Limb (tissue), 2 donors: ENCODE measurements at regions not wholly inside any gene's neighbourhood (a gene's known extent, or its start where the extent isn't known, plus 50 kb on each side); places are given as distances from the start of the nearest gene placed in this dataset.

Source experiments
- DNase-seq, 2 donors: peaks; one replicate each; pipeline ENCODE4 v3.0.0-alpha.2; 2016; ENCODE audit errors: extremely low spot score in 2 of 2

DNA sequence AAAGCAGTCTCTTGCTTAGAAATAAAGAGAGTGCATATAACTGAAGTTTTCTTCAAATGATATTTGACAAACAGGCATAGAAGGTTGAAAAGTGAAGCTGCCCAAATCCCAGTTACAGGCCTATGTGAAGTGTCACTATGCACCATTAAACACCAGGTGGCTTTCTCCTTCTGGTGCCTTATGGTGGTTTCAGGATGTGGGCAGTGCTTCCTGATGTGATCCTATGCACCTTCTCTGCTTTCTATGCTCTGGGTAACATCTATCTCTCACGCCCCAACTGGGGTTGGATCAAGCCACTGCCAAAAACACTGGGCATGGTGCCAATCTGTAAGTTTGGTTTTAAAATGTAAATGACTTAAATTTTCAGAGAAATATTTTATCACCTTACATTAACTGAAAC, 744.7 kb downstream of the TUSC7 start:
- no peak for DNase-seq

DNA sequence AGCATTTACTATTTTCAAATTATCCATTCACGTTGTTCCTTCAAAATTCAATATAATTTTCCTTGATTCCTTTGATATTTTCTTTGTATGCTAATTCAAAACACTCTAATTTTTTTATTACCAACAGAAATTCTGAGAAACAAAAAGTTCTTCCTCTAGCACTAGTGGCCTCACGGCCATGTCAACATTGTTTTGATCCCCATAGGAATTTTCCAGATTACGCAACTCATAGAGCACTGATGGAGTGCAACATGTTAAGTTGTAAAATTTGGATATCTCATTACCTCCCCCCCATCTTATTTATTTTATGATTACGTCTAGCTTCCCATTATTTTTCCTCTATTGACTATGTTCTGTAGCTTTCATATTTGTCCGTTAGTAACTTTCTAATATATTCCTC, 745.3 kb downstream of the TUSC7 start:
- no peak for DNase-seq

DNA sequence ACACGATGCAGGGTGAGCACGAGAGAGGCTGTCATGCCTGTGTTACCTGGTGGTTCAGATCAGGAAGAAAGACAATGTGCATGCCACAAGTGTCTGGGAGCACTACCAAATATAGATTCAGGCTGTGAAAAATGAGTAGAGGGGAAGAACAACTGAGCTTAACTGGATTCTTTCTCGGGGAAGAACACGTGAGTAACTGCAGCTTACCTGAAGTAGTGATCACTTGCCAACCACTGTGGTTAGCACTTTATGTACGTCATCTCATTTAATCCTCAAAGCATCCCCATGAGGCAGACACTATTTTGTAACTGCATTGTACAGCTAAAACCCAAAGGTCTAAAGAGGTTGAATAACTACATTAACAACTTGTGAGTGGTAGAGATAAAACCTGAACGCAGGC, 746.2 kb downstream of the TUSC7 start:
- DNase-seq = no peak

DNA sequence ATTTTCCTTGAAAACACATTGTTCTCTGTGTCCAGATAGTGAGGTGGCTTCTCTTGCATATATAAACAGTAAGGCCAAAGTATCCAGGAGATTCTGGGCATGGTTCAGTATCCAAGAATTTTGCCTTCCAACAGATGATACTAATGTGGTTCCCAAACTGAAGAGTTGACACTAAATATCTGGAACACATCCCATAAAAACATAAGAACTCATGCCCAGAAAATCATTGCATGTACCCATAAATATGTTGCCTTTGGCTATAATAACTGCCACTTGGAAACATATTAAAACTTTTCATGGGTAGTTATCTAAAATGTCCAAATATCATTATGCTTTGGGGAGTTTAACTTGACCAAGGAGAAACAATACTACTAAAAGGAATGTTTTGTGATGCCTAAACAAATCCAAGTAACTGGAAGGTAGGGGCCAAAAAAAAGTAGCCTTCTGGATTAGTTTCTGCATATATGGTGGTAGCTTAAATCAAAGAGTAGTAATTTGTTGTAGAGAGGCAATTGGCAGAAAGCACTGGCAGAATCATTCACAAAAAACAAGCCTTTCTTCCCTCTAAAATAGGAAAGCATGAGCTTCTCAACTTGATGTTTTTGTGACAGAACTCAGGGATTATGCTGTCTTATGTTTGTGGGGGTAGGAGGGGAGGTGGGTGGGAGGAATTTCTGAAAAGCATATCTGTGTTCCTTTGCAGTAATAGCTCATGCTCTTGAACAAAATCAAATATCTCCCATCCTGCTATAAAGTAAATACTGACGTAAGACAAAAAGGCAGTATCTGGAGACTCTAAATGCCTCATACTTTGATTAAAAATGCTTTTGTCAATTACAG, 753.9 kb downstream of the TUSC7 start:
- no peak for DNase-seq

DNA sequence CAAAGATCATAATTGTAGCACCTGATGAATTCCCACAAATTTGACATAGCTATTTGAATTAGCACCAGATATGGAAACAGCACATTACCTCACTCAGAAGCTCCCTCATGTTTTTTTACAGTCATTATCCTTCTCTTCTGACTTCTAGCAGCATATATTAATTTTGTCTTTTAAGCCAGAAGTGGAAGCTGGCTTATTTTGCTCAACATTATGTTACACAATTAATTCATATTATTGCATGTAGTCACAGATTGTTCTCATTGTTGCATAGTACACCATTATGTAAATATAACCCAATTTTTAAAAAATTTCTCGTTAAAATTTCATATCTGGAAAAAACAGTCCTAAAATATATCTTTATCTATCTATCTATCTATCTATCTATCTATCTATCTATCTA, 762.3 kb downstream of the TUSC7 start:
- DNase-seq = no peak

DNA sequence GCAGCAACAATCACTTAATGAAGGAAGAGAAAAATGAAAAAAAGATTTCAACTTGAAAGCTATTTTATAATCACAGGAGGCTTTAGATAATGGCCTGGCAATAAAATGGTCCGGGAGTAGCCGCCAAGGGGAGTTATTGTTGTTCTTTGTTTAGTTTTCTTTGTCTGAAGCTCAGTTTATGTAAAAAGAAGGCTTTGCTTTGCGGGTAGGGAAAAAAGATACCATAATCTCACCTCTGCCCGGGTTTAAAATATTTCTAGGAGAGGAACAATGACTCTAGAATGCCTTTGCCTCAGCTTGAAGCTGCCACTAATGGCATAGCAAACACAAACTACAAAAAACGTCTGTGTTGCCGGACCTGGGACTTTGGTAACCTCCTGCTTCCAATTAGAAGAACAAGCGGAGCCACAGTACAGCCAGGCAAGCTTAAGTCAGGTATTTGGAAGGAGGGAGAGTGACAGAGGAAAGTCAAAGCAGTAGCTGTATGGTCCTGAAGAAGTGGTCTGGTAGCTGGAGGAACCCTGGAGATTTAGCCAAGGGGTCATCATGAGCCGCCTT, 764.5 kb downstream of the TUSC7 start:
- no peak for DNase-seq

DNA sequence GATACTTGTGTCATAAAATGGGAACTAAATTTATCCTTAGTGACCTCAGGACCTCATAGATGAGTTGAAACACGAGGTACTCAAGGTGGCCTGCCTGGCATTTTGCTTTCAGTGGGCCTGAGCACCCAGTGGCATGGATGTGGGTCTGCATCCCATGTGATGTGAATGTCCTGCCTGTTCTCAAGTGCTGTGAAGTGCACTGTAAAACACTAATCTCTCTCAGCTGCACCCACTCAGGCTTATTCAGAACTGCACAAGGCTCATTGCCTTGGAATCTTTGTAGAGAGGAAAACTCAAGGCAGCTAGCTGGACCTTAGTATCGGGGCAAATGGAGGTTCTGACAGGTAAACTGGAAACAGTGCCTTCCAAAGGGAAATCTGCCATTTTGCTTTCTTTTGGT, 767.0 kb downstream of the TUSC7 start:
- no peak for DNase-seq

DNA sequence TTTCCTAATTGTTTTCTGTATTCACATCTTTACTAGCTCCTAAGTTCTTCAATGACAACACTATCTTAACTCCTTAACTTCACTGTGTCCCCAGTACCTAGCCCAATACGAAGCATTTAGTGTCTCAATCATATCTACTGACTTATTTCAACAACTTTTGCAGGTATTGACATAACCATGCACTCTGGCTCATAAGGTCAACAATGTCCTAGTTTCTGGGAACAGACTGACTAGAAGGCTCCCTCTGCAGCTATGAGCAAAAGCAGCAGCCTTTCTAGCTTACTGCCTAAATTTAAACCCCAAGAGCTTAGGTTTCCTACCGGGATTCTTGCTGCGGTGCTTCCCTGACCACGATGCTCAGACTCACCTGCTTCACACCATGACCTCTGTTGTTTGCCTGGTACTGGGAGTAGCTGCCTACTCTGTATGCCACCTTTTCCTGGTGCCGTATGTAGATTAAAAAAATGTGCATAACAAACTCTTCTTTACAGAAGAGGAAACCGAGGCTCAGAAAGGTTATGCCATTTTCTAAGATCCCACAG, 767.7 kb downstream of the TUSC7 start:
- DNase-seq = no peak

DNA sequence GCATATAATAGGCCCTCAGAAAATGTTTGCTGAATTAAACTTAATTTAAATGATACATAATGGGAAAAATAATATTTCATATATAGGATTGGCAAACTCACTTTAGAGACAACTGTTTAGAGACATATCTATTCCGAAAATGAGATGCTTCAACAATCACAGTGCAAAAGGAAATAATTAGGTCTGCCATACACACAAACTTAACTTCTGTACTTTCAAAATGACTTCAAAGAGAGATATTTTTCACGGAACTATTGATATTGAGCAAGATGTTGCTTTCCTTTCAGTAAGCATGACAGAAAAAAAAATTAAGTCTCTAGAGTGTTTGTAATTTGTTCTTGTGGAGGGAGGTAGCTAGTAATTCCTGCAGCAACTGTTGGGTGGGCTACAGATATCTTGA, 769.5 kb downstream of the TUSC7 start:
- no peak for DNase-seq

DNA sequence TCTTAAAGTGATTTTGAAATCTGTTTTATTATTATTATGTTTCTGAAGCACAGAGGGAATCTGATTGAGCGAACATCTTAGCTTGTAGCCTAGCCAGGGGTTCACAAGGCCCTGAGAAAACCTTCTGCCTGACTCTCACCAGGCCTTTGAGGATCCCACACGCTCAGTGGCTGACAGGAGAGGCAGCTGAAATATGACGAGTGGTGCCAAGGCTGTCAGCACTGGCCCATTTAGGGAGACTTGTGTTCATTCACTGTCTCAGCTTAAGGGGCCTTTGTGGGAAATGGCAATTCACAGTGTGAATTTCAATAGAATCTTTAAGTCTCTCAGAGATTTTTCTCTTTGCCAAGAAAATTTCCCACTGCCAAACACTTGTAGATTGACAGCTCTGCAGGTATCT, 770.9 kb downstream of the TUSC7 start:
- DNase-seq = no peak

DNA sequence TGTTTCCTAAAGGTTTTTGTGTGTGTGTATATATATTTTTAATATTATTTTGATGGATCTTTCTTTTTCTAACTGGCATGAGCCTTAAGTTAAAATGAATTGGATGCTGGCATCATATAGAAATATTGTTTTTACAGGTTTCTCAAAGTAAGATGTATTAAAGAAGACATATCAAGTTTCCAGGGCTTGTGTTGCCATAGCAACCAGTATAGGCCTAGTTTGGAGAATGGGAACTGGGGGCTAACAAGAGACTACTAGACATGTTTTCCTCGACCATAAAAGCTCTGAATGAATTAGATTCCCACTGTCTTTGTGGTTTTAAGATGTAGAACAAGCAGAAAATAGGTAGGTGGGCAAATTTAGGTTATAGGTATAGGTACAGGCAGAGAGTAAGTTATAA, 771.4 kb downstream of the TUSC7 start:
- no peak for DNase-seq

DNA sequence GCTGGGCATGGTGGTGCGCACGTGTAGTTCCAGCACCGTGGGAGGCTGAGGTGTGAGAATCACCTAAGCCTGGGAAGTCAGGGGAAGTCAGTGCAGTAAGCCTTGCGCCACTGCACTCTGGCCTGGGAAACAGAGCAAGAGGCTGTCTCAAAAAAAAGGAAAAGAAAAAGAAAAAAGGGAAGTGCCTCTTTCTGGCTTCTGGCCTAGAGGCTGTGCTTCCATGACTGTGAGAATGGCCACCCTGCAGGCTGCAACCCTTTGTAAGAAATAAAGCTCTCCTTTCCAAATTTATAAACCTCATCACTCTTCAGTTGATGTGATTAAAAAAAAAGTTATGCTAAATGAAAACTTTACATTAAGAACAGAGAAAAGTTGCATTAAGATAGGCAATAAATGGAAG, 774.3 kb downstream of the TUSC7 start:
- no peak for DNase-seq

DNA sequence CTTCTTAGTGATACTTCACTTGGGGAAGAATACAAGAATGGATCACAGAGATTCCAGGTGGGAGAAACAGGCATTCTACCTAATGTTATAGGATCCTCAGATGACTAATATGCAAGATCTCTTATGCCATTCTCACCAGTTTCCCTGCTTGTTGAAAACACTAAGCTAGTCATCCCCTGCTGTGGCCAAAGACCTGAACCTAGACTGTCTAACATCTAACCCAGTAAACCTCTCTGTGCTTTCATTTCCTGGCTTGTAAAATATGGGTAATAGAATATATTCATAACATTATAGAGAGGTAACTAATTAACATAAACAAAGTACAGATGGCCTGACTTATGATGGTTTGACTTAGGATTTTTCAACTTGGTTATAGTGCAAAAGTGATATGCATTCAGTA, 776.3 kb downstream of the TUSC7 start:
- no peak for DNase-seq

DNA sequence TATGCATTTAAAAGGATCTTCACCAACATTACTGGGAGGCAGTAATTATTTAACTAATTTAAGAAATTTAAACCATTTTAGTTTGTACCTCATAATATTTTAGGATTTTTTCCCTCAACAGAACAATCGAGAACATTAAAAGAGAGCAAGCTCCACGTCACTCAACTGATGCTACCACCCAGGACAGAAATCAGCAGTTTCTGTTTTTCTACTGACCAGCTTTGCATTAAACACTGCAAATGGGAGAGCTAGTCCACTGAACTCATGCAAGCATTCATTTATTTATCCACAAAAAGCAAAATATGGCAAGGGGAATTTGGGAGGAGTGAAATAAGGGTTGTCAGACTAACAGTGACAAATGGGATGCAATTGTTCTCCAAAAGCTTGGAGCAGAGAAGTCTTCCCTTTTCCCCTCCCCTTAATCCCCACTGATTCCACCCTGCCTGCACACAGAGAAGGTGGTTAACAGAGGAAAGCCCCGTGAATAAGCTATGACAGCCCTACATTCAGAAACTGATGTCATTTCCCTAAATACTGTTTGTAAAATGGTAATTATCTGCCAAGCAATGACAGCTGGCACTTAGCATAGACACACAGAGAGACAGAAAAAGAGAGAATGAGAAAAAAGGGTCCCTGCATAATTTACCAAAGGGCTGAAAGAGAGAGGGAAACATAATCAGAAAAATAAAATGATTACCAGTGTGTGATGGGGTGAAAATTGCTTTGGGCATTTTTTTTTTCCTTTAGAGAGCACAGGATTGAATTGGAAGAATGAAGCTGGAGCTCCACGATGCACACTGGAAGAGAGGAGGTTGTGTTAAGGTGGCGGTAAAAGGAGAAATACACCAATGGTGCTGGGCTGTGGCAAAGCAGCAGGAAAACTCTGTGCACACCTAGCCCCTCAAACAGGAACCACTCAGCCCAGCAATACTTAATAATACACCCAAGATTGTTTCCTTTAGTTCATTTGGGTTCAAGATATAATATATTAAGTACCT, 777.4 kb downstream of the TUSC7 start:
- DNase-seq = no peak

DNA sequence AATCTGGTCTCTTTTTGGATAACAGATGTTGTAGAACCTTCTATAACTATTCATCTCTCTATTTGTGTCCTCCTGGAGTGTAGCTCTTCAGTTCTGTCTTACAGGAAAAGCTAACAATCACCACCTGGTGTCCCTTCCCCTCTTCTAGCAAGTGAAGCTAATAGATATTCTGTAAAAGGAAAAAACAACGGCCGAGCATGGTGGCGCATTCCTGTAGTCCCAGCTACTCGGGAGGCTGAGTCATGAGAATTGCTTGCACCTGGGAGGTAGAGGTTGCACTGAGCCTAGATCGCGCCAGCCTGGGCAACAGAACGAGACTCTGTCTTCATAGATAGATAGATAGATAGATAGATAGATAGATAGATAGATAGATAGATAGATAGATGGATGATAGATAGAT, 779.4 kb downstream of the TUSC7 start:
- DNase-seq = no peak

DNA sequence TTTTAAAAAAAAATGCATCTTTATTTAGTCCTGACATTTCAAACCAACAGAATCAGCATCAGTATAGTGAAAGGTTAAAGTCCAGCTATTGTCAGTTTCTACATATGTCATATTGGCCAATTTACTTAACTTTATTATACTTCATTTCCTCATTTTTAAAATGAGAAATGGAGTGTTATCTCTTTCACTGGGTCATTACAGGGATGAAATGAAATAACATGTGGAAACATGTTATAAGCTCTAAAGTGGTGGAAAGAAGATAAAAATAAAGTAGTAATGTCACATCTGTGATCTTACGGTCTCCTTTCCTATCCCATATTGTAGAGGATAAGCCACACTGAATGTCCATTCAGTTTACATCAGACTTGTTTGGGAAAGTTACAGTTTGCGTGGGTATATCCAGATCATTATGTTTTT, 780.1 kb downstream of the TUSC7 start:
- DNase-seq = no peak

DNA sequence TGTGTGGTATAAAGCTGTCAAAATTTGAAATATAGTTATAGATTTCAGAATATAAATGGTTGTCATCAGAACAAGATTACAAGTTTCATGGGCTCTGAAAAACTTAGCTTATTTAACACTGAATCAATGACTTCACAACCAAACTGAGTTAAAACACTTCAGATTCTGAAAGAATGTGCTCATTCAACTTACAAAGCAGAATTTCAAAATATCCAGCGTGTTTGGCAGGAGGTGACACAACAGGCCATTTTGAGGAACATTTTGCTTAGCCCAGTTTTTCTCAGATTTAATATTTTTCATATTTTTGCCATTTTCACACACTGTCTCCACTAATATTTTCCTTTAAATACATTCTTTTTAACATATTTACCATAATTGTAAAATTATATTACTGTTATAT, 781.1 kb downstream of the TUSC7 start:
- no peak for DNase-seq

DNA sequence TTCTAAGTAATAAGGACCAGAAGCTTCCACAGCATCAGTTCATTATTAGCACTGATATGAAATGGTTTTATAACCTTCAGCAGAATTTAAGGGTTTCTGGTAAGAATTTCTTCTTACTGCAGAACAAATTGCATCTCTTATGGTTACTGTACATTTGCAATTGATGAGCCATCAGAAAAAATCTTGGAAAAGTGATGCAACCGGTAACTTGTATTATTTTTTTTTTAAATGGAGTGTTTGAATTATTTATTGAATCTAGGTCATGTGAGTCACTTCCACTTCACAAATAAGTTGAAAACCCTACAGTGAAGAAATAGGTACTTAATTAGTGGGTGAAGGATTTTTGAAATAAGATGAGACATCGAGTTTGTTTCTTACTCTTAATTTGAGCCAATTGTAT, 786.0 kb downstream of the TUSC7 start:
- no peak for DNase-seq

DNA sequence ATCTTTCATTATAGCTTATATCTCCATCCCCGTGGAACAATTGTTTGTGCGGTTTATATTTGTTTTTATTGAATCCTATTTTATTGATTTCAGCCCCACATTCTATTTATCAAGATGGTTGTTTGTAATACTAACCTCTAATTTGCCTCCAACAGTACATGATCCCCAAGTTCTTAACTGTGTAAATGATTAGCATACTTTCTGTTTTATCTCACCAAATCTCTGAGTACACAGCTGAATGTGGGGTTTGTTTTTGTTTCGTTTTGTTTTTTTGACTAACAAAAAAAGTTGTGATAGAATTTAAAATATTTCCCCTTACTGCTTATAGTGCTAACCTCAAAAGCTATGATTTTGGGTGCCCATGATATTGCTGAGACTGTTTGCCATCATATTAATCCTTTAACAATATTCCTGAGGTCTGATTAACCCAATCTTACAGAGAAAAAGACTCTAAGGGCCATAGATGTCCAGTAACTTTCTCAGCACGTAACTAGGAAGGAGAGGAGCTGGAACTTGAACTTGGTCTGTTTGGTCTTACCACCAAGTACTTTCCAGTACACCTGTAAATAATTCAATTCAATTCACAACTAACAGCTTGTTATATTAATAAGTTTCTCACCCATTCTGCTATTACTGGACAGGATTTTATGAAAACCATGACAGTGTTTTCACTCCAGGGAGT, 789.8 kb downstream of the TUSC7 start:
- no peak for DNase-seq

DNA sequence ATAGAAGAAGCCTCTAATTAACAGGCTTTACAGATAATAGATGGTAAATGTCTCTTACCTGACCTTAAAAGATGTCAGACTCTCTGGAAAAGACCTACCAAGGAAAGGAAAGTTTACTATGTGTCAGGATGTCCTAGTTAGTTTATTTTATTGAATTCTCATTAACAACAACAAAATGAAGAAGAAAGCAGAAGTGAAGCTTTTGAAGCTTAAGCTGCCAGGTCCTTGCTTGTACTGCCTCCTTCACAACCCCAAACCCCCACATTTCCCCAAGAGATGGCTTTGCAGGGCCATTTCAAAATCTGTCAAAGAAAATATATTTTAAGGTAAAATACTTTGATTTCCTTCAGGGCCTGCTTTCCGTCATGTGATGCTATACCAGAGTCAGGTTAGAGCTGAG, 798.4 kb downstream of the TUSC7 start:
- no peak for DNase-seq

DNA sequence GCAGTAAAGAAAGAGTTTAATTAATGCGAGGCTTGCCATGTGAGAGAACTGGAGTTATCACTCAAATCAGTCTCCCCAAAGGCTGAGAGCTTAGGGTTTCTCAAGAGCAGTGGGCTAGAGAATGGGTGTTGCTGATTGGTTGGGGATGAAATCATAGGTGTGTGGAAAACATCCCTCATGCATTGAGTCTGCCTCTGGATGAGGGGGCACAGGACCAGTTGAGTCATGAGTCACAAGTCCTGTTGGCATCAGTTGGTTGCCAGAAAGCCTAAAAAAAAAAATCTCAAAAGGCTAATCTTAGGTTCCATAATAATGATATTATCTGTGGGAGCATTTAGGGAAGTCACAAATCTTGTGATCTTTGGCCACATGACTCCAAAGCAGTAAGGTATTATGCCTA, 800.3 kb downstream of the TUSC7 start:
- no peak for DNase-seq
